Left renal cortex interstitium (tissue), 4 donors: ENCODE measurements at regions not wholly inside any gene's neighbourhood (a gene's known extent, or its start where the extent isn't known, plus 50 kb on each side); places are given as distances from the start of the nearest gene placed in this dataset.

Experiments used
- DNase-seq, 4 donors: peaks; one replicate each; pipeline ENCODE4 v3.0.0-alpha.2; 2013; ENCODE audit warnings: low read depth in 4 of 4, low spot score in 2 of 4, missing footprints in 1 of 4

DNA sequence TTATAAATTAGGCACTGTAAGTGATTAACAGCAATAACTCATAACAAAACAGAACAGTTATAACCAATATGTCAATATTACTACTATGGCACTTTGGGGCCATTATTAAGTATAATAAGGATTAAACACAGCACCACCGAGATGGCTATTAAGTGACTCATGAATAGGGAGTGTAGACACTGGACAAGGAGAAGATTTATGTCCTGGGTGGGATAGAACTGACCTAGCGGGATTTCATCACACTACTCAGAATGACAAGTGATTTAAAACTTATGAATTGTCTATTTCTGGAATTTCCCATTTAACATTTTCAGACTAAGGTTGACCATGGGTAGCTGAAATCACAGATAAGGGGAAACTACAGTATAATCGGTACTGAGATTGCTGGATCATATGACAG, 79.0 kb upstream of the SLC7A1 start:
- DNase-seq = no peak

DNA sequence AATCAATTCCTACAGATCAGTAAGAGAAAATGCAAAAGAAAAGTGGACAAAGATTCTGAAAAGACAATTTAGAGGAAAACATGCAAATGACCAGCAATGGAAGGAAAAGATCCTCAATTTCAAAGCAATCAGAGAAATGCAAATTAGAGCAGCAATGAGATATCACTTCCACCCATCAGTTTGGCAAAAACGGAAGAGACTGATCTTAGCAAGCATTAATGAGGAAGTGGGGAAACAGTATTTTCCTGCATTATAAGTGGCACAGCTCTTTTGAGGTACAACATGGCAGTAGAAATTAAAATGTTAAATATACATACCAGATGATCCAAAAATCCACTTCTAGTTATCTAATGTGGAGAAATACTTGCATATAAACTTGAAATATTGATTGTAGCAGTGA, 69.1 kb upstream of the SLC7A1 start:
- DNase-seq = no peak

DNA sequence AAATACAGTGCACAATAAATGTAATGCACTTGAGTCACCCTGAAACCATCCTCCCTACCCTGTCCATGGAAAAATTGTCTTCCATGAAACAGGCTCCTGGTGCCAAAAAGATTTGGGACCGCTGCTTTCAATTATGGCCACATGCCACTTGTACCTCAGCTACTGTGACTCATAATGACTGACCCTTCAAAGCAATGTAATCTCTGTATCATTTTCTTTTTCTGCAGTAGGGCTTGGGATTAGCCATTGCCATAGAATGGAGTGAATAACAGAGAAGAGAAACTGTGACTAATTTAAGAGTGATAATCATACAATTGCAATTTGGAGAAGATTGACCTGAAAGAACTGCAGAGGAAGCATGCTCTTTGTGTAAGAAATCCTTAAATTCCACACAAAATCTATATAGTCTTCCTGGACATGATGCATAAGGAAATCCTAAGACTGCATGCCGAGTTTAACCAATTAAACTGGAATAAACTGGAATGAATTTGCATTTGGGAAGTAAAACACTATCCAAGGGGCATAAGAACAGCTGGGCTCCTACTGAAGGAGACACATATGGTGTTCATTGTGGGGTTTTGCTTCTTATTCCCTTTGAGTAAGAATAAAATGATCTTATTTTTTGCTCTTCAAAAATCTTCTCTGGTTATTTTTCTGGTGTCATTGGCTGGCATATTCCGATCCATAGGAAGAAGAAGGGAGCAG, 59.5 kb upstream of the SLC7A1 start:
- no peak for DNase-seq

DNA sequence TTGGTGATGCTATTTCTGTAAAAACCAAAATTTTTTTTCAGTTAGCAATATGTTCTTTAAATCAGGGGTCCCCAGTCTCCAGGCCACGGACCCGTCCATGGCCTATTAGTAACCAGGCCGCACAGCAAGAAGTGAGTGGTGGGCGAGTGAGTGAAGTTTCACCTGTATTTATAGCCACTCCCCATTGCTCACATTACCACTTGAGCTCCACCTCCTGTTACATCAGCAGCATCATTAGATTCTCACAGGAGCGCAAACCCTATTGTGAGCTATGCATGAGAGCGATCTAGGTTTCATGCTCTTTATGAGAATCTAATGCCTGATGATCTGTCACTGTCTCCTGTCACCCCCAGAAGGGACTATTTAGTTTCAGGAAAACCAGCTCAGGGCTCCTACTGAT, 58.9 kb upstream of the SLC7A1 start:
- DNase-seq = no peak

DNA sequence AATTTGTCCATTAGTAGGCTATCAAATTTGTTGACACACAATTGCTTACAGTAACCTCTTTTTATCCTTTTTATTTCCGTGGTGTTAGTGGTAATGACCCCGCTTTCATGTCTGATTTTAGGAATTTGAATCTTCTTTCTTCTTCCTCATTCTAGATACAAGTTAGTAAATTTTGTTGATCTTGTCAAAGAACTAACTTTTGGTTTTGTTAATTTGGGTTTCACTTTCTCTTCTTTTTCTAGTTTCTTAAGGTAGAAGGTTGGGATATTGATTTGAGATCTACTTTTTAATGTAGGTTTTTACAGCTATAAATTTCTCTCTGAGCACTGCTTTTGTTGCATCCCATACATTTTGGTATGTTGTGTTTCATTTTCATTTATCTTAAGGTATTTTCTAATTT, 53.3 kb upstream of the SLC7A1 start:
- no peak for DNase-seq
